Activated naive CD4-positive, alpha-beta T cell treated with anti-CD3 and anti-CD28 coated beads for 36 hours (primary cell): ENCODE measurements at regions not wholly inside any gene's neighbourhood (a gene's known extent, or its start where the extent isn't known, plus 50 kb on each side); places are given as distances from the start of the nearest gene placed in this dataset.
A peak's percentile ranks its signal among the peaks of the same experiment; 100 is the strongest.

Source experiments
- CTCF ChIA-PET: fragments of 350-600 bp; sonication (Branson Sonifier 250); formaldehyde crosslinking; loops from one replicate; lab custom pipeline; 2021; ENCODE audit warnings: antibody characterized with exemption; lab: Charles Lee
- DNase-seq: peaks from one replicate; pipeline ENCODE4 v3.0.0-alpha.2; 2020
- H3K27ac Mint-ChIP-seq: one replicate; pipeline ENCODE4 v1.8.0; 2021; ENCODE audit warnings: mild to moderate bottlenecking, mixed read lengths
- H3K27me3 Mint-ChIP-seq: one replicate; pipeline ENCODE4 v1.8.0; 2021; ENCODE audit warnings: low read depth, mixed read lengths
- H3K36me3 Mint-ChIP-seq: one replicate; pipeline ENCODE4 v1.8.0; 2021; ENCODE audit warnings: low read depth, mixed read lengths
- H3K4me1 Mint-ChIP-seq: one replicate; pipeline ENCODE4 v1.8.0; 2021; ENCODE audit warnings: low read depth, mixed read lengths
- H3K4me3 Mint-ChIP-seq: one replicate; pipeline ENCODE4 v1.8.0; 2021; ENCODE audit warnings: mild to moderate bottlenecking, moderate library complexity, mixed read lengths
- H3K9me3 Mint-ChIP-seq: one replicate; pipeline ENCODE4 v1.8.0; 2021; ENCODE audit warnings: mixed read lengths
- intact Hi-C: fragments of 100-400 bp; cut with micrococcal nuclease; formaldehyde crosslinking; loops from one replicate; pipeline ENCODE4 v1.15.1; 2023

DNA sequence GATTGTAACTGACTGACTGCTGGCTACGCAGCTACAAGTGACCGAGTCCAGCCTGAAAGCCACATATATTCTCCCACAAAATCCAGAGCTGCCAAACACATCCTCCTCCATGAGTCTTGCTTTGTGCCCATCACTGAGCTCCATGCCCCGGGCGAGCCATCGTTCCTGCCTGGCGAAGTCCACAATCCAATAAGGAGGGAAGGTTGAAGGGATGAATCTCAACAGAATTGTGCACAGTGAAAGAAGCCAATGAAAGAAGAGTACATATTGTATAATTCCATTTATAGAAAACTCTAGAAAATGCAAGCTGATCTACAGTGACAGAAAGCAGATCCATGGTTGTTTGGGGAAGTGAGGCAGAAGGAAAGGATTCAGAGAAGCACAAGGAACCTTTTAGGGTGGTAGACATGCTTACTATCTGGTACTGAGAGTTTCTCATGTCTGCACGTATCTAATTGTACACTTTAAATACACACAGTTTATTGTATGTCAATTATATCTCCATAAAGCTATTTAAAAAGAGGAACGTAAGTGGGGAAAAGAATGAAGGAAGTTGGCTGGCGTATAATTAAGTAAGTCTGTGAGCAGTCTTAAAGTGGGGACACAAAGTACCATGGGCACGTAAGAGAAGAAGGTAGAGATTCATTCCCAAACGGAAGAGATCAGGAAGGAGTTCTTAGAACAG is 115.9 kb upstream of the JUN start:
- Mint-ChIP-seq H3K9me3 (no peaks in the 10 kb centered on the region), H3K27ac (no peak overlapping the region), H3K4me1 (peaks cover 8% of the 10 kb centered on the region), H3K27me3 (no peaks in the 10 kb centered on the region), H3K4me3 (no peak overlapping the region), H3K36me3 (no peaks in the 10 kb centered on the region)
- intact Hi-C loops = loop anchor here (5.0 to 10.0 kb wide), 4 partner anchors 123 to 915 kb away; partner anchors contain the start of gene HOOK1
- CTCF ChIA-PET = interaction anchor here (0.6 to 1.7 kb wide), 2 partner anchors 8 to 173 kb away, joined by 4 read pairs; no protein-coding TSS in a partner anchor
- no peak for DNase-seq

DNA sequence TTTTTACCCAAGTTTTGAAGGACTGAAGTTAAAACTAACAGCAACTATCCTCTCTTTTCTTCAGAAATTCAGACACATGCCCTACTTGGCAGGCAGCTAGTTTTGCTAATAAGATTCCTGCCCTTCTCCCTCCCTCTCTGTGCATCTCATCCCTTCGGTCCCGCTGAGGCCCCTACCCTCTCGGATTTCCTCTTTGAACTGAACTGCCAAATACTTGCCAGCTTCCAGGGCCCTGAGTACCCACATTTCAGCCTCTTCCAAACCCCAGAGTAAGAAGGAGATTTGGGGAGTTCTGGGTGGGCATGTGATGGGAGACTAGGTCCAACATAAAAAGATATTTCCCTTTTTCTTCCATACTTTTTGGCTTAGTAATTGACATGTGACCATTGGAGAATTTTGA is 116.5 kb upstream of the JUN start:
- no peak for DNase-seq
- Mint-ChIP-seq H3K9me3 (no peaks in the 10 kb centered on the region), H3K4me3 (no peak overlapping the region), H3K27me3 (no peaks in the 10 kb centered on the region), H3K4me1 (peaks cover 8% of the 10 kb centered on the region), H3K27ac (no peak overlapping the region), H3K36me3 (no peaks in the 10 kb centered on the region)
- intact Hi-C loops = loop anchor here (5.0 to 10.0 kb wide), 4 partner anchors 122 to 914 kb away; partner anchors contain the start of gene HOOK1
- CTCF ChIA-PET = interaction anchor here (0.7 to 1.7 kb wide), 2 partner anchors 8 to 54 kb away, joined by 3 to 4 read pairs; no protein-coding TSS in a partner anchor

DNA sequence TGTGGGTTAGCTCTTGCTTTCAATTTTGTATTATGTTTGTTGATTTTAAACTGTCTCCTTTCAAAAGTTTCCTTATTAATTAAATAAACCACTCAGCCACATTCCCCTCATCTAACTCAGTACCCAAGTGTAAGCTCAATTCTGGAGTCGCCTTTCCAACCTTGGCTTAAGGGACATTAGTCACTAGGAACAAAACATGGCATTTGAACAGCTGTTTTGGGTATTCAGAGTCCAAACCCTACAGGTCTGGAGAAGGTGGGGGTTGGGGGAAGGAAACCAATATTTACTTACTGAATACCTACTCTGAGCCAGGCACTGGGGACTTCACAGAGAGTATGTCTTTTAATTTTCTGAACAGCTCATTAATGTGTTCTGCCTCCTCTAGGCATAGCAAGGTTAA is 117.2 kb upstream of the JUN start:
- Mint-ChIP-seq H3K27ac (no peak overlapping the region), H3K4me1 (peaks cover 8% of the 10 kb centered on the region), H3K36me3 (no peaks in the 10 kb centered on the region), H3K4me3 (no peak overlapping the region), H3K9me3 (no peaks in the 10 kb centered on the region), H3K27me3 (no peaks in the 10 kb centered on the region)
- DNase-seq = no peak
- intact Hi-C loops = loop anchor here (5.0 to 10.0 kb wide), 4 partner anchors 121 to 914 kb away; partner anchors contain the start of gene HOOK1
- CTCF ChIA-PET = interaction anchor here (0.7 to 1.7 kb wide), 2 partner anchors 9 to 55 kb away, joined by 3 to 4 read pairs; no protein-coding TSS in a partner anchor

DNA sequence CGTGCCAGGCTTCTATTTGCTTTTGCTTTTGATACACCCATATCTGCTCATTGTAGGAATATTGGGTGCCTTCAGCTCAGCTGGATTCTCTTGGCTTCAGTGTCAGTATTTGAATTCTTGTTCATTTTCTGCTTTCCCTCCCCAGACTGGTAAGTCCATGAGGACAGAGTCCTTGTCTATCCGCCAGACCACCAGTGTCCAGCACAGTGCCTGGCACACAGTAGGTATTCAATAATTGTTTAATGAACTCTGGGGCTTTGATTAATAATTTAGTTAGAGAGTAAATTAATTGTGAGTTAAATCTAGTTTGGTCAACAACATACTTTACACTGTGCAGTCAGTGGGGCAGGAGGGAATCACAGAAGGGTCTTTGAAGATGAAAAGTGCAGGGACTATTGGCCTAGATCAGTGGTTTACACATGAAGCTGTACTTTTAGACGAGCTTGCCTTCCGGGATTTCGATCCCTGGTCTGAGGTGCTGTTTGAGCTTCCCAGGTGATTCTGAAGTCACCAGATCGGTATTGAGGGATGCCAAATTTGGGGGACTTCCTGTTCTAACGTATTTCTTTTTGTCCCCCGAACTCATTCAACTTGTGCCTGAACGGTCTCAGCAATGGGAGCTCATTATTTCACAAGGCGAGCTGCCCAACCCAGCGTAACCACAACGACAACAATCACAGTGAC is 119.1 kb upstream of the JUN start:
- intact Hi-C loops = loop anchor here (1.0 to 10.0 kb wide), 11 partner anchors 17 to 912 kb away; partner anchors contain the start of genes HOOK1 and JUN
- Mint-ChIP-seq H3K27me3 (no peaks in the 10 kb centered on the region), H3K4me1 (peaks cover 8% of the 10 kb centered on the region), H3K27ac (peak overlapping the region; percentile 15), H3K36me3 (no peaks in the 10 kb centered on the region), H3K9me3 (no peaks in the 10 kb centered on the region), H3K4me3 (peak overlapping the region; percentile 33)
- DNase-seq = no peak
- CTCF ChIA-PET = no interaction called here

DNA sequence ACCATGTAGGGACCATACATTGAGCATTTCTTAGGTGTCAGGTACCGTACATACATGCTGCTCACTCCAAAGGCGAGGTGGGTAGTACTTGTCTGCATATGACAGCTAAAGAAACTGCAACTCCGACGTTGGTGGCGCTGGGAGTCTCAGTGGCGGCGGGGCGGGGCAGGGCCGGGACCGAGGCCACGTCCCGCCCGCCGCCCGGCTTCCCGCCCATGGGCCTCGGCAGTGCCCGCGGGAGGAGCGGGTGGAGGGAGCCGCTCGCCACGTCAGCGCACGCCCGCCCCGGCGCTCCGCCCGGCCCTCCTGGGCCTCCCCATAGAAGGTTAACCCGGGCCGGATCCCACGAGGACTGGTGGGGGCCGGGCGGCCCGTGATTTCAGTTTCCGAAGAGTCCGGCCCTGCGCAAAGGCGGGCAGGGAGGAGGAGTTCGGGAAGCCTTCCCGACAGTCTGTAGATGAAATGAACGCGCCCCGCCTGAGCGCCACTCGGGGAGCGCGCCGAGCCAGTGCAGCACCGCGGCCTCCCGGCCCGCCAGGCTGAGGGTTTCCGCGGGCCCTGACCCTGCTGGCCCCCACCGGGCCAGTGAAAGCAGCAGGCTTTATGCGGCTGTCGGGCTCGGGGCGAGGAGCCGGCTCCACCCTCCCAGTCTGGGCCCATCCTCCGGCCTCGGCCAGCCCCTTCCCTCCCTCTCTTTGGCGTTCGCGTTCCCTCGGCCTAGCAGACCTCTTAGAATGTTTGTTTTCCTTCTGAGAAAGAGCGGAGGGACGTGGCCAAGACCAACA is 119.9 kb upstream of the JUN start:
- intact Hi-C loops = loop anchor here (1.0 to 10.0 kb wide), 11 partner anchors 17 to 911 kb away; partner anchors contain the start of genes HOOK1 and JUN
- CTCF ChIA-PET = no interaction called here
- Mint-ChIP-seq H3K9me3 (no peaks in the 10 kb centered on the region), H3K4me1 (peaks cover 8% of the 10 kb centered on the region), H3K27ac (peak overlapping the region; percentile 43), H3K36me3 (no peaks in the 10 kb centered on the region), H3K4me3 (peak overlapping the region; percentile 71), H3K27me3 (no peaks in the 10 kb centered on the region)
- peak; percentile 90 for DNase-seq

DNA sequence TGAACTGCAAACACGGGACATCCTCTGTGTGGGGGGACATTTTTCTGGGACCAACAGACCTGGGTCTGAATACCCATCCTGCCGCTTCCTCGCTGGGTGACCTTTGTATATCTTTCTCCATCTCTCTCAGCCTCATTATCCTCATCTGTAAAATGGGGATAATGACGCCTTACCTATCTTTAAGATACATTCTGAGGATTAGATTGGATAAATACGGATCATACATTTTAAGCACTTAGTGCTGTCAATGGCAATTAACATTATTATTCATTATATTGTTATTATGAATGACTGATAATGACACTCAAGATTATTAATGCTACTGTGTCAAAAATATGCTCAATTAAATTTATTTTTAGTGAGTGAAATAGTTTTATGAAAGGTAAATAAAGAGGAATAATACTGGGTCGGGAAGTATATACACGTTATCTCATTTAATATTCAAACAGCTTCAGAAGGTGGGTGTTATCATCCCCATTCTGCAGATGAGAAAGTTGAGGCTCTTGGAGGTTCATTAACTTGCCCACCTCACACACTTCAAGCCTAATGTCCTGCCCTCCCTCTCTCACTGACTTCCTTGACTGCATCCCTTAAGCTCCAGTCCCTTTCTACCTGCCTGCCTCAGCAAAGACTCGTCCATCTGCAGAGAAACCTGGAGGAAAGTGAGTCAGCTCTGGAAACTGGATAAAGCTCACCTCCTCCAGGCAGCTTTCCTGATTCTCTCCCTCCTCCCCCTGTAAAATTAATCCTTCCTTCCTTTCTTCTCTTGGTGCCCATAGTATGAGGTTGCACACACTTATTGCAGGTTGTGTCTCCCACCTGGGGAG is 120.7 kb upstream of the JUN start:
- H3K27ac Mint-ChIP-seq = peak overlapping the region; percentile 43
- CTCF ChIA-PET = no interaction called here
- H3K4me1 Mint-ChIP-seq = peaks cover 8% of the 10 kb centered on the region
- H3K9me3 Mint-ChIP-seq = no peaks in the 10 kb centered on the region
- H3K4me3 Mint-ChIP-seq = peak overlapping the region; percentile 71
- DNase-seq = no peak
- H3K27me3 Mint-ChIP-seq = no peaks in the 10 kb centered on the region
- intact Hi-C loops = loop anchor here (5.0 to 10.0 kb wide), 4 partner anchors 118 to 910 kb away; partner anchors contain the start of gene HOOK1
- H3K36me3 Mint-ChIP-seq = no peaks in the 10 kb centered on the region

DNA sequence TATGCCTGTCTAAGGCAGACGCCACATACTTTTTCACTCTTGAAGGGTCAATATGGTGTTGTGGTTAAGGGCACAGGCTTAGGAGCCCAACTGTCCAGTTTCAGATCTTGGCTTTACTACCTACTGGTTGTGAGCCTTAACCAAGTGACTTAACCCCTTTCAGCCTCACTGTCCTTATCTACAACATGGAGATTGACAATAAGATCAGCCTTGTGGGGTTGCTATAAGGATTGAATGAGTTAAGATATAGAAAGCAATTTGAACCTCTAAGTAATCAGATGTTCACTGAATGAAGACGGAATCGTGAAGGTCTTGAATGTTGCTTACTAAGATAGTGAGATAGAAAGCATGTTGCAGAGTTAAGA is 121.3 kb upstream of the JUN start:
- no peak overlapping the region for H3K27ac Mint-ChIP-seq
- DNase-seq = no peak
- H3K27me3 Mint-ChIP-seq = no peaks in the 10 kb centered on the region
- H3K4me3 Mint-ChIP-seq = peak overlapping the region; percentile 5
- no peaks in the 10 kb centered on the region for H3K9me3 Mint-ChIP-seq
- no peaks in the 10 kb centered on the region for H3K36me3 Mint-ChIP-seq
- CTCF ChIA-PET = no interaction called here
- H3K4me1 Mint-ChIP-seq = peaks cover 8% of the 10 kb centered on the region
- intact Hi-C loops = loop anchor here (10.0 kb wide), 2 partner anchors 790 to 910 kb away; partner anchors contain the start of gene HOOK1

DNA sequence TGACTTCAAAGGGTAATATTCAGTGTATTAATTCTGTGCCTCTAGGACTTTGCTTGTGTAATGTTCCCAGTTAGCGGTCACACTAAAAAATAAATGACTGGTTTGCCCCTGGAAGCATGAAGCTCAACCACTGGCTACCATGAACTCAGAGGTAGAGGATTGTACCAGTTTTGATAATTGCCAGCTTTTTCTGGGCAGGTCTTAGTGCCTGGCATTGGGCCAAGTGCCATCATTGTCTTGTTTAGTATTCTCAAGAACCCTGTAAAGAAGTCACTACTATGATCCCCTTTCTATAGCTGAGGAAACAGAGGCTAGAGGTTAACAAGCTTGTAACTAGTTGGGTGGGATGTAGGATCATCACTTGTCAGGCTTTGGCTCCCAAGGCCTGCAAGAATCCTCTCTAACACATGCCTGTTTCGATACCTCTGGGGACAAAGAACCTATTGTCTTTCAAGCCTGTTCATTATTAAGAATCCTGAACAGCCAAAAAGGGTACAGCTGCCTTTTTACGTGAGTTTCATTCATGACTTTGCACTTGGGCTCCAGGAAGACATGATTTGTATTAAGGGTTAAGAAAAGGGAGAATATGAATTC is 121.9 kb upstream of the JUN start:
- Mint-ChIP-seq H3K4me1 (peaks cover 8% of the 10 kb centered on the region), H3K27ac (no peak overlapping the region), H3K9me3 (no peaks in the 10 kb centered on the region), H3K27me3 (no peaks in the 10 kb centered on the region), H3K36me3 (no peaks in the 10 kb centered on the region), H3K4me3 (no peak overlapping the region)
- no peak for DNase-seq
- intact Hi-C loops = loop anchor here (10.0 kb wide), 2 partner anchors 789 to 909 kb away; partner anchors contain the start of gene HOOK1
- CTCF ChIA-PET = interaction anchor here (1.0 kb wide), 1 partner anchor 20 kb away, joined by 3 read pairs; no protein-coding TSS in a partner anchor

DNA sequence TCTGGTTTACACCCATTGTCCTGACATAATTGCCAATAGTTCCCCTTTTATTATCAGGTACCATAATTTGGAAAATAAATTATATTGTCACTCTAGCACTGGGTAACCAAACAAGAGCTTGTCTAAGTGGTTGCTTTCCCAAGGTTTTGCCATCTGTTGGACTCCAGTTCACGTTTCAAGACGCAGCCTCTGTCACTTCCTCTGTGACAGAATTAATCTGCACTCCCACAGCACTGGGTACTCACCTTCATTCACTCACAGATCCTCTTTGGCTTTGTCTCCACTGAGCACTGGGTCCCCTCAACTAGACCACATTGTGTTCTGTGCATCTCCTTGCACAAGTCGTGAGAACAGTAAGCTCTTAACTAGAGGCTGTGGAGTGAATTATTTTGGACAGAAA is 123.6 kb upstream of the JUN start:
- CTCF ChIA-PET = interaction anchor here (1.0 kb wide), 1 partner anchor 14 kb away, joined by 3 read pairs; no protein-coding TSS in a partner anchor
- H3K4me3 Mint-ChIP-seq = no peak overlapping the region
- no peak overlapping the region for H3K27ac Mint-ChIP-seq
- DNase-seq = no peak
- intact Hi-C loops = loop anchor here (10.0 kb wide), 2 partner anchors 787 to 907 kb away; partner anchors contain the start of gene HOOK1
- H3K4me1 Mint-ChIP-seq = peaks cover 8% of the 10 kb centered on the region
- H3K9me3 Mint-ChIP-seq = no peaks in the 10 kb centered on the region
- no peaks in the 10 kb centered on the region for H3K27me3 Mint-ChIP-seq
- H3K36me3 Mint-ChIP-seq = no peaks in the 10 kb centered on the region

DNA sequence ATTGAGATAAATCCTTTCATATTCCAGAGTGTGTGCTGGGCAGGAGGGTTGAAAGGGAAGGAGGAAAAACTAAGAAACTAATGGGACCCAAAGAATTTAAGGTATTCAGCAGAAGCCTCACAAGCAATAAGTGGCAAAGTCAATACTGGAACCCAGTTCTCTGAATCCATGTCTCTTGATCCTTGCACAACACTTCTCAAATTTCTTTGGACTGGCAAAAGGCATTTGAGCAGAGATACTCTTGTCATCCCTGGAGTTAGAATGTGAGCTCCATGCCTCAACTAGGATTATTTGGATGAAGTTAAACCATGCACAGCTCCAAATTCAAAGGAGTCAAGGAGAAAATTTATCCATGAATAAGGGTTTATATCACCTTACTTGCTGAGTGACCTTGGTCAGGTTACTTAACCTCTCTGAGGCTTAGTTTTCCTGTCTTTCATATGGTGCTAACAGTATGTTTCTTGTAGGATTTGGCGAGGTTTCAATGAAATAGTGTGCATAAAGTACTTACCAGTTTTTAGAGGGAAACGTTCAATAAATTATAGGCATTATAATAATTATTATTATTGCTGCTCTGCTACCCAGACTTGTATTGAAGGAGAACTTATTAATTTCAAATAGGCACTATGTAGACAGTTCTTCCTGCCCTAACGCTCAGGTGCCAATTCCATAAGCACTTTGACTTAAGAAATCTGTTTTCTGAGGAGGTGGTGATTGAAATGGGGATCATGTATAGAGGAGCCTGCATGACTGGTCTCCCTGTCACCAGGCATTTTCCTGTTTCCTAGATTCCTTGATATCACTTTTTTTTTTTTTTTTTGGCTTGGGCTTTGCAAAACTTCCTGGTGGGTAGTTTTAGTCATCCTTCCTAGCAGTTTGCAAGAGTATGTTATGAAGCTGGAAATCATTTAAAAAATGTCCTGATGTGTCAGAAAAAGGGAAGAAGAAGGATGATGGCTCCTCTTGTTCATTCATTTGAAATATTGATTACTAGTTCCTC is 125.0 kb upstream of the JUN start:
- CTCF ChIA-PET = no interaction called here
- DNase-seq = no peak

More for the DNA sequence above, 125.0 kb upstream of the JUN start:
- no peak overlapping the region for H3K27ac Mint-ChIP-seq
- no peaks in the 10 kb centered on the region for H3K36me3 Mint-ChIP-seq
- no peaks in the 10 kb centered on the region for H3K27me3 Mint-ChIP-seq
- H3K9me3 Mint-ChIP-seq = no peaks in the 10 kb centered on the region
- intact Hi-C loops = loop anchor here (10.0 kb wide), 2 partner anchors 786 to 906 kb away; partner anchors contain the start of gene HOOK1
- H3K4me1 Mint-ChIP-seq = peaks cover 2% of the 10 kb centered on the region
- no peak overlapping the region for H3K4me3 Mint-ChIP-seq
